OCI-LY1 (cell line): ENCODE measurements at regions not wholly inside any gene's neighbourhood (a gene's known extent, or its start where the extent isn't known, plus 50 kb on each side); places are given as distances from the start of the nearest gene placed in this dataset.
"Not testable (repeated sequence)": the region's sequence is repeated elsewhere in the genome, so short reads cannot be mapped to it uniquely, and the experiment has no call there.

Source experiments
- H2AFZ ChIP-seq: fragments of 200-600 bp; sonication (generic), shearing (Covaris generic); 2 replicates; pipeline ENCODE4 v1.6.0; 2014; ENCODE audit warnings: antibody characterized with exemption, mild to moderate bottlenecking, low read length
- H3F3A ChIP-seq: fragments of 200-600 bp; sonication (generic), shearing (Covaris generic); 2 replicates; pipeline ENCODE4 v1.6.0; 2014; ENCODE audit warnings: mild to moderate bottlenecking, antibody characterized with exemption, low read length, moderate library complexity; ENCODE audit not compliant: insufficient read depth
- H3K27ac ChIP-seq: fragments of 200-600 bp; sonication (generic); 2 replicates; pipeline ENCODE4 v1.5.1; 2014; ENCODE audit warnings: low read length, mixed run types, mild to moderate bottlenecking, low read depth; ENCODE audit not compliant: poor library complexity, severe bottlenecking
- H3K27me3 ChIP-seq: fragments of 200-600 bp; sonication (generic); 2 replicates; pipeline ENCODE4 v1.6.0; 2014; ENCODE audit warnings: antibody characterized with exemption, mild to moderate bottlenecking, low read length, moderate library complexity; ENCODE audit not compliant: insufficient read depth
- H3K36me3 ChIP-seq: fragments of 200-600 bp; sonication (generic); 2 replicates; pipeline ENCODE4 v1.6.1; 2014; ENCODE audit warnings: mild to moderate bottlenecking, antibody characterized with exemption, low read length, moderate library complexity, mixed read lengths; ENCODE audit not compliant: insufficient read depth
- H3K4me1 ChIP-seq: fragments of 200-600 bp; sonication (generic); 2 replicates; pipeline ENCODE4 v1.5.1; 2014; ENCODE audit warnings: mild to moderate bottlenecking, low read length, moderate library complexity; ENCODE audit not compliant: insufficient read depth, severe bottlenecking
- H3K4me2 ChIP-seq: fragments of 200-600 bp; sonication (generic), shearing (Covaris generic); 2 replicates; pipeline ENCODE4 v1.6.1; 2014; ENCODE audit warnings: low read length
- H3K4me3 ChIP-seq: fragments of 200-600 bp; sonication (generic); 2 replicates; pipeline ENCODE4 v1.5.1; 2014; ENCODE audit warnings: low read length, low read depth, mild to moderate bottlenecking, mixed read lengths; ENCODE audit not compliant: poor library complexity, severe bottlenecking
- H3K79me2 ChIP-seq: fragments of 200-600 bp; shearing (Covaris generic); 2 replicates; pipeline ENCODE4 v1.6.1; 2016; ENCODE audit warnings: mixed run types, low read length, mixed read lengths; ENCODE audit not compliant: insufficient read depth
- H3K9ac ChIP-seq: fragments of 200-600 bp; sonication (generic), shearing (Covaris generic); 2 replicates; pipeline ENCODE4 v1.6.1; 2014; ENCODE audit warnings: mild to moderate bottlenecking, low read length, mixed read lengths
- H3K9me2 ChIP-seq: fragments of 200-600 bp; sonication (generic), shearing (Covaris generic); 2 replicates; pipeline ENCODE4 v1.6.1; 2014; ENCODE audit warnings: low read depth, mild to moderate bottlenecking, low read length, mixed read lengths
- H3K9me3 ChIP-seq: fragments of 200-600 bp; shearing (Covaris generic); 2 replicates; pipeline ENCODE4 v1.6.1; 2014; ENCODE audit warnings: low read length, mixed read lengths
- H4K20me1 ChIP-seq: fragments of 200-600 bp; sonication (generic), shearing (Covaris generic); 2 replicates; pipeline ENCODE4 v1.6.0; 2016; ENCODE audit warnings: mild to moderate bottlenecking, low read length; ENCODE audit not compliant: insufficient read depth
- CTCF ChIP-seq: fragments of 200-600 bp; sonication (generic), shearing (Covaris generic); IDR thresholded peaks from 2 replicates; pipeline ENCODE4 v1.5.1; 2017; ENCODE audit warnings: mild to moderate bottlenecking, antibody characterized with exemption, low read length, moderate library complexity, mixed read lengths
- EZH2 ChIP-seq: fragments of 200-600 bp; sonication (generic), shearing (Covaris generic); IDR thresholded peaks from 2 replicates; pipeline ENCODE4 v1.8.0; 2017; ENCODE audit warnings: borderline replicate concordance, mixed run types, mild to moderate bottlenecking, antibody characterized with exemption, low read length, moderate library complexity, mixed read lengths

GRCh38 chr6:94562846-94563245, 1014.5 kb upstream of the MANEA start:
- Histone ChIP-seq H2AFZ (no peak overlapping the region), H3K9ac (no peak overlapping the region), H3K4me2 (no peak overlapping the region), H3K79me2 (no peaks in the 10 kb centered on the region), H3K4me3 (no peak overlapping the region), H3K4me1 (no peaks in the 10 kb centered on the region), H3K9me2 (no peaks in the 10 kb centered on the region), H4K20me1 (no peaks in the 10 kb centered on the region), H3K27me3 (no peaks in the 10 kb centered on the region), H3K9me3 (no peaks in the 10 kb centered on the region), H3F3A (no peaks in the 10 kb centered on the region), H3K36me3 (no peaks in the 10 kb centered on the region), H3K27ac (no peak overlapping the region)
- TF ChIP-seq CTCF = no peak
- TF ChIP-seq EZH2 = no peak

- Histone ChIP-seq H3K4me3 (no peak overlapping the region), H3K27me3 (no peaks in the 10 kb centered on the region), H3K9me3 (no peaks in the 10 kb centered on the region), H3F3A (no peaks in the 10 kb centered on the region), H3K4me1 (no peaks in the 10 kb centered on the region), H3K79me2 (no peaks in the 10 kb centered on the region), H3K27ac (no peak overlapping the region), H4K20me1 (no peaks in the 10 kb centered on the region), H3K36me3 (no peaks in the 10 kb centered on the region), H3K9me2 (no peaks in the 10 kb centered on the region), H3K9ac (no peak overlapping the region), H2AFZ (no peak overlapping the region), H3K4me2 (no peak overlapping the region)
- TF ChIP-seq CTCF (no peak), EZH2 (no peak)
Measured at GRCh38 chr6:94559829-94560537, 1017.4 kb upstream of the MANEA start.

GRCh38 chr6:94557207-94557606, 1020.1 kb upstream of the MANEA start:
- not testable (repeated sequence) for H3F3A ChIP-seq, H3K9me2 ChIP-seq, H3K79me2 ChIP-seq, H3K27me3 ChIP-seq, H3K4me2 ChIP-seq, H3K4me1 ChIP-seq, H3K27ac ChIP-seq, H4K20me1 ChIP-seq, H3K9ac ChIP-seq, H3K4me3 ChIP-seq, H2AFZ ChIP-seq, H3K36me3 ChIP-seq, H3K9me3 ChIP-seq

- H4K20me1 ChIP-seq = no peaks in the 10 kb centered on the region
- H3K4me3 ChIP-seq = no peak overlapping the region
- H3K4me1 ChIP-seq = no peaks in the 10 kb centered on the region
- no peak overlapping the region for H3K4me2 ChIP-seq
- no peaks in the 10 kb centered on the region for H3K9me3 ChIP-seq
- no peaks in the 10 kb centered on the region for H3K9me2 ChIP-seq
- no peaks in the 10 kb centered on the region for H3K79me2 ChIP-seq
- no peaks in the 10 kb centered on the region for H3K27me3 ChIP-seq
- H2AFZ ChIP-seq = no peak overlapping the region
- no peaks in the 10 kb centered on the region; the same call in 1 of the 2 replicates for H3F3A ChIP-seq
- H3K9ac ChIP-seq = no peak overlapping the region
- no peaks in the 10 kb centered on the region for H3K36me3 ChIP-seq
- TF ChIP-seq CTCF = no peak
- TF ChIP-seq EZH2 = no peak
- no peak overlapping the region for H3K27ac ChIP-seq
Measured at GRCh38 chr6:94548201-94548600, 1029.1 kb upstream of the MANEA start.
